SJSA1 (cell line): ENCODE measurements at regions not wholly inside any gene's neighbourhood (a gene's known extent, or its start where the extent isn't known, plus 50 kb on each side); places are given as distances from the start of the nearest gene placed in this dataset.

ENCODE experiments used
- DNase-seq, 2 experiments: peaks; one replicate each; pipeline ENCODE4 v3.0.0-alpha.2; 2015 to 2020; ENCODE audit warnings: low spot score in 2 of 2, low read depth in 1 of 2
- H3K27ac ChIP-seq: fragments of 250-450 bp; sonication (Bioruptor Pico); 2 replicates; pipeline ENCODE4 v1.5.1; 2020; ENCODE audit warnings: mild to moderate bottlenecking, moderate library complexity
- H3K27me3 ChIP-seq: fragments of 250-450 bp; sonication (Bioruptor Pico); replicated peaks from 2 replicates; pipeline ENCODE4 v1.5.1; 2020; ENCODE audit warnings: mild to moderate bottlenecking, moderate library complexity
- H3K36me3 ChIP-seq: fragments of 250-450 bp; sonication (Bioruptor Pico); 2 replicates; pipeline ENCODE4 v1.5.1; 2020; ENCODE audit warnings: mild to moderate bottlenecking
- H3K4me1 ChIP-seq: fragments of 250-450 bp; sonication (Bioruptor Pico); replicated peaks from 2 replicates; pipeline ENCODE4 v1.6.1; 2021; ENCODE audit warnings: mild to moderate bottlenecking
- H3K4me3 ChIP-seq: fragments of 250-450 bp; sonication (Bioruptor Pico); 2 replicates; pipeline ENCODE4 v1.5.1; 2020; ENCODE audit warnings: mild to moderate bottlenecking
- H3K9me3 ChIP-seq: fragments of 250-450 bp; sonication (Bioruptor Pico); replicated peaks from 2 replicates; pipeline ENCODE4 v1.5.1; 2020; ENCODE audit warnings: mild to moderate bottlenecking

DNA sequence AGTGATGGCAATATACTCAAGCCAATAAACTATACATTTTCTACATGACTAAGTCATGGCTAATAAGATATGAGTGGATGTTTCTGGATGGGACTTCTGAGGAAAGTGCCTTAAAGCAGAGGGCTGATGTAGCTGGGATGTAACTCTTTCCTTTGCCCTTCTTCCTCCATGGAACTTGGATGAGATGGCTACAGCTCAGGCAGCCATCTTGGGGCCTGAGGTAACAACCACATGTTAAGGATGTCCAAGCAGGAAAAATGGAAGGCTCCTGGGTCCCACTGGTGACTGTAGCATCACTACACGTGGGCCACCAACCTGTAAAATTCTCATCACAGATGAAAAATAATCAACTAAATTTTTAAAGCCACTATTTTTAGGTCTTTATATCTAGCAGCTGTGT is 54.4 kb upstream of the GRIP1 start:
- Histone ChIP-seq H3K27me3 (0 out of 2 replicates have a peak, but pooled peaks cover 2% of the 10 kb centered on the region), H3K36me3 (no peaks in the 10 kb centered on the region), H3K4me3 (no peak overlapping the region), H3K27ac (no peak overlapping the region), H3K9me3 (no peaks in the 10 kb centered on the region), H3K4me1 (no peaks in the 10 kb centered on the region)
- DNase-seq, result no peak

DNA sequence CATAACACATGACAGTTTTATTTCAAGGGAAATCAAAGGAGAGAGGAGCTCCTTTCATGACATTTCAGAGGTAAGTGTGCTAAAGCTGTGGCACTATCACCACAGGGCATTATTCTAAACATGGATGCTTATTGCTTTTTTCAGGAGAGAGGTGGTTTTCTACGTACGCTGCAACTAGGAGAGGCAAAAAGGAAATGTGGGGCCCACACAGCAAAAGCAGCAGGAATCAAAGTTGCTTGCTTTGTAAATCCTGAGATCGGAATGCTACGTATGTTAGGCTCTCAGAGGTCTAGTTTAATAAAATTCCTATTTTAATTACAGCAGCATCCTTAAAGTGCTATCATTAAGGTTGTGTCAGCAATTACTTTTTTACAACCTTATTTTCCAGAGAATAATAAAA is 55.0 kb upstream of the GRIP1 start:
- Histone ChIP-seq H3K4me3 (no peak overlapping the region), H3K27ac (no peak overlapping the region), H3K27me3 (0 out of 2 replicates have a peak, but pooled peaks cover 2% of the 10 kb centered on the region), H3K36me3 (no peaks in the 10 kb centered on the region), H3K4me1 (no peaks in the 10 kb centered on the region), H3K9me3 (no peaks in the 10 kb centered on the region)
- no peak for DNase-seq

DNA sequence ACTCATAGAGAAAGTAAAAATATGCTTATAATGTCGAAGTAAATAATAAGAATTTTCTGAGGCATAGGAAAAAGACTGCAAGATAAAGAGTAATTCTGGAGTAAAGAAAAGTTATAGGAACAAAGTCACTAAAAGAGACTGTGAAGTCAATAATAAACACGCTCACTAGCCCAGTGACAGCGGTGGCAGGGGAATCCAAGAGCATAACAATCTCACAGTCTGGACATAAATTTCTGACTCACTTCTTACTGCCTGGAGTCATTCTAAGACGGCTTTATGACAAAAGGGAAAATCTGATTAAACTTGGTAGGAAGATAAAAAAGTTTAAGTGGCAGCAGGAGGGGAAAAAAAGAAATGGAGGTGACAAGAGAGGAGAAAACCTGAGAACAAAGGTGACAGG is 56.4 kb upstream of the GRIP1 start:
- Histone ChIP-seq H3K9me3 (no peaks in the 10 kb centered on the region), H3K36me3 (no peaks in the 10 kb centered on the region), H3K4me1 (no peaks in the 10 kb centered on the region), H3K4me3 (no peak overlapping the region), H3K27ac (no peak overlapping the region), H3K27me3 (no peaks in the 10 kb centered on the region)
- no peak for DNase-seq

DNA sequence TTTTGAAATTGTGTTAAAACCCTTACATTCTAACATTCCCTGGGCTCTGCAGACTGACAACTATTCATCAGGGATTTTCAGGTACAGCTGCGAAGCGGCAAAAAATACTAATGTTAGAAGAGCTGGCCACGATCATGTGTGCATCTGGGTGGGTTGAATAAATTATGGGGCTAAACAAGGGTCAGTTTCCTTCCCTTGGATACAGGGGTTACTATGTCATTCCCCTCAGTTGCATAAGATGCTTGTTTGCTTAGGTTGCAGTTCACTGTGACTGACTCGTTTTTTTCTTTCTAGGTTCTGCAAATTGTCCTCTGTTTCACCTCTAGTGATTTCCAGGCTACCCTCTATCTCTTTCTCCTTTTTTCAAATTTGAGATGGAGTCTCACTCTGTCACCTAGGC is 58.1 kb upstream of the GRIP1 start:
- Histone ChIP-seq H3K4me1 (no peaks in the 10 kb centered on the region), H3K27me3 (no peaks in the 10 kb centered on the region), H3K4me3 (no peak overlapping the region), H3K36me3 (no peaks in the 10 kb centered on the region), H3K9me3 (no peaks in the 10 kb centered on the region), H3K27ac (no peak overlapping the region)
- no peak for DNase-seq

DNA sequence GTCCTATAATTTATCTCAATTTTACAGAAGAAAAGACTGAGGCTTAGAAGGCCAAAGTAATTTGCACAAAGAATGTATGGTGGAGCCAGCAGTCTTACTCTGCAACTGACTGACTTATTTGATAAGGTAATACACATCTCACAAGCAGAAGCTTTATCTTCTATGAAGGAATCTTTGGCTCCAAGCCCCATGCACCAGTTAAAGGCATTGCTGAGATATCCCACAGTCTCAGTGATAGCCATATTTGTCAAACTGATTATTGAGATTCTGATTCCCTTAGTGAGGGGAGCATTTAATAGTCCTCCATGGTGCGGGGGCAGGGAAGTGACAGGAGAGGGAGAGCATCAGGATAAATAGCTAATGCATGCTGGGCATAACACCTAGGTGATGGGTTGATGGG is 60.4 kb upstream of the GRIP1 start:
- no peaks in the 10 kb centered on the region for H3K36me3 ChIP-seq
- no peak overlapping the region for H3K4me3 ChIP-seq
- no peak for DNase-seq
- H3K4me1 ChIP-seq, result no peaks in the 10 kb centered on the region
- H3K27me3 ChIP-seq, result no peaks in the 10 kb centered on the region
- no peaks in the 10 kb centered on the region for H3K9me3 ChIP-seq
- H3K27ac ChIP-seq, result no peak overlapping the region

DNA sequence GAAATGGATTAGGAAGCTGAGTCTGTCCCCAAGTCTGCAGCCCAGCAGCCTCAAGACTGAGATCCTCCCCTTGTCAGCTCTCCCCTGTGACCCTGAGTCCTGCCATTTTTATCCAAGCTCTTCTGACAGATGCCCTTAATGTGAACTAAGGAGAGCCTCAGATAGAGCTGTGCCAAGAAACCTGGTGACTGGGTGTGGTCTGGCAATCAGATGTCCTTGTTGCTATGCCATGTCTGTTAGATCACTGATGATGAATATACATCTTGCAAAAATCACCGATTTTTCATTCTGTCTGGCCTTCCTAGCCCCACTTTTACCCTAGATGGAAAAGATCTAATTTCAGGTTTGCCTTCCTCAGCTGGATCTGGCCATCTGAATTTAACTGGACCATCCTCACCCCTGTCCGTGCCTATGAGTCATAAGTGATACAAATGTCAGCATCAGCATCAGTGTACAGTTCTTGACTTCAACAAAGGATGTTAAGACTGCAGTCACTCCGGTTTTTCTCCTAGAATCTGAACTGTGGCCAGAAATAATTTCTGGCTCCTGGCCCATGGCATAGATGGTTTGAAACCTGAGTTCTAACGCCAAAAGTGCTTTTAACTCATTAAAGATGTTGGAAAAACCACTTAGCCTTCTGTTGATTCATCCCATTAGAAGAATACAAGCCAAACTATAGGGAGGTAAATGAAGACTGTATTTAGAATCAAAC is 61.2 kb upstream of the GRIP1 start:
- no peaks in the 10 kb centered on the region for H3K36me3 ChIP-seq
- H3K9me3 ChIP-seq, result no peaks in the 10 kb centered on the region
- H3K4me1 ChIP-seq, result no peaks in the 10 kb centered on the region
- H3K4me3 ChIP-seq, result no peak overlapping the region
- no peak overlapping the region for H3K27ac ChIP-seq
- no peaks in the 10 kb centered on the region for H3K27me3 ChIP-seq
- no peak for DNase-seq

DNA sequence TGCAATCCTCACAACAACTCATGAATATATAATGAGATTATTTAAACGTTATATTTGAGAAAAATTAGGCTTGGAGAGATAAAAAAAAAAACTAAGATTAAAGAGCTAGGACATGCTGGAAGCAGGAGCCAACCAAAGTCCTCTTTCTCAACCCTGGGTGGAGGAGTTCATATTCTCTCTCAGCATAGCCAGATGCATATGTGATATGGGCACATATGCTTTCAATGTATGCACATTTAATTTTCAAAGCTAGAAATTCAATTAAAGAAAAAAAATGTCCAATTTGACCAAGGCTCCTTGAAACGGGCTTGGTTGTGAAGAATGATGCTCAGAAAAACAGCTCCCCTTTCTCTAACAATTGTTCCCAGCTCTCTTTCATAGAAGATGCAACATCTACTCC is 61.9 kb upstream of the GRIP1 start:
- Histone ChIP-seq H3K4me1 (no peaks in the 10 kb centered on the region), H3K4me3 (no peak overlapping the region), H3K27ac (no peak overlapping the region), H3K36me3 (no peaks in the 10 kb centered on the region), H3K27me3 (no peaks in the 10 kb centered on the region), H3K9me3 (no peaks in the 10 kb centered on the region)
- DNase-seq, result no peak

DNA sequence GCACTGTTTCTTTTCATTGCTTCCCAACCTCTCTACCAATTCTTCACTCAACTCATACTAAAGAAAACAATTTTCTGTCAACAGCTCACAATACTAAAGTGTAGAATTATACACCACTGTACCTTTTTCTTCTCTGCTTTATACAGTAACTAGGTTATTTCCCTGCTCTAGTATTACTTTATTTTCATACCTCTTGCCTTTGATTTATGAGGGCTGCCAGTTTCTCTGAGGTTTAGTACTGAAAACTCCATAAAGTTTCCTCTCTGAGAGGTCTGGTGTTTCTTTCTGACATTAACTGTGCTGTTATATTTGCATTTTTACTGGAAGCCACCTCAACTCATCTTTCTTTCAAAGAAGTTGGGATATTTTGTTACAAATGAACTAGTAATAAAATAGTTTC is 63.0 kb upstream of the GRIP1 start:
- no peaks in the 10 kb centered on the region for H3K36me3 ChIP-seq
- H3K27ac ChIP-seq, result no peak overlapping the region
- no peak overlapping the region for H3K4me3 ChIP-seq
- H3K27me3 ChIP-seq, result no peaks in the 10 kb centered on the region
- no peak for DNase-seq
- no peaks in the 10 kb centered on the region for H3K4me1 ChIP-seq
- no peaks in the 10 kb centered on the region for H3K9me3 ChIP-seq

DNA sequence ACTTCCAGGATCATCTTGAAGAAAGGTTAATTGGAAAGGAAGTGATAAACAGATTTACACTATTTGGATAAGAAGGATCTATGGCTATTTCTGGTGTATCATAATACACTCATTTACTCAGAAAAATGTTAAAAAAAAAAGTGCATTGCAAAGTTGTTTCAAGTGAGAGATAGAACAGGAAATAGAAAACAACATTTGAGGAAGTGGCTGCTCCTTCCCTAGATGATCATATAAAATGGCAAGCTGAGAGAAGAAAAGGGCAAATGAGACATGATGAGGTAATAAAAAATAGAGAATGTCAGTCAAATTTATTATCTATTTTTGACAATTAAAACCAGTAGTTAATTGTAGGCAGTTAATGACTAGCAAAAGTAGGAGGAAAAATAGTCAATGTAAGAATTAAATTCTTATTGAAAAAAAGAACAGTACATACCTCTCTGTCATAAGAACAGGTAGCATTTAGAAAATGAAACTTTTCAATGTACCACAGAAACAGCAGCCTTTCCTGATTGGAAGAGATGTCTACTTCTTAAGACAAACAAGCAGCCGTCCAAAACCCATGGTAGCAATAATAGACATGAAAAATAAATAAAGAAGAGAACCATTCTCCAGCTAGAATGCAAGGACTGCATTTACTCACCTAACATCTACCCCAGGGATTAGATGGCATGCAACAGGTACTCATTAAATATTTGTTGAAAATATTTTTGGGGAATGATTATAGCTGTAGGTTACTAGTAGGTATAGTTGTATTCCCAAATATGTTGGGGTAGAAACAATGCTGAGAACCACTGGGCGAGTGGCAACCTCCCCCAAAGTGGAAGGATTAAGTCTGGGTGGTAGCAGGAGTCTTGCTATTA is 63.9 kb upstream of the GRIP1 start:
- Histone ChIP-seq H3K4me3 (no peak overlapping the region), H3K27me3 (no peaks in the 10 kb centered on the region), H3K27ac (no peak overlapping the region), H3K4me1 (no peaks in the 10 kb centered on the region), H3K9me3 (no peaks in the 10 kb centered on the region), H3K36me3 (no peaks in the 10 kb centered on the region)
- no peak for DNase-seq

DNA sequence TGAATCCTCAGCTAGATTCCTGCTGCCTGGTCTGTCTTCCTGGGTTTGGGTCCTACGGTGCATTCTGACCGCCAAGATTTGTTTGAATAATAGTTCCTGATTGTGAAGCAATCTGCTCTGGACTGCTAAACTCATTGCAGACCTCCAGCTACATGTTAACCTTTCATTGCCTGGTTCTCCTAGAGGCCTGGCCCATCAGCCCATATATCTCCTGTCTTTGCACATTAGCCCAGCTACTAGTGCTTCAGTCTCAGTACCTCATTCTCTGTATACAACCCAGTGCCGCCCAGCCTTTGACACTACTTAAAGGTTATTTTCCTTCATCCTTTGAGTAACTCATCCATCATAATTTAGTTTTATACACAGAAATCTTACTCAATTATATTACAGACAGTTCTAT is 65.6 kb upstream of the GRIP1 start:
- no peak overlapping the region for H3K27ac ChIP-seq
- no peak for DNase-seq
- H3K4me1 ChIP-seq, result no peaks in the 10 kb centered on the region
- no peaks in the 10 kb centered on the region for H3K27me3 ChIP-seq
- no peaks in the 10 kb centered on the region for H3K9me3 ChIP-seq
- no peak overlapping the region for H3K4me3 ChIP-seq
- no peaks in the 10 kb centered on the region for H3K36me3 ChIP-seq

DNA sequence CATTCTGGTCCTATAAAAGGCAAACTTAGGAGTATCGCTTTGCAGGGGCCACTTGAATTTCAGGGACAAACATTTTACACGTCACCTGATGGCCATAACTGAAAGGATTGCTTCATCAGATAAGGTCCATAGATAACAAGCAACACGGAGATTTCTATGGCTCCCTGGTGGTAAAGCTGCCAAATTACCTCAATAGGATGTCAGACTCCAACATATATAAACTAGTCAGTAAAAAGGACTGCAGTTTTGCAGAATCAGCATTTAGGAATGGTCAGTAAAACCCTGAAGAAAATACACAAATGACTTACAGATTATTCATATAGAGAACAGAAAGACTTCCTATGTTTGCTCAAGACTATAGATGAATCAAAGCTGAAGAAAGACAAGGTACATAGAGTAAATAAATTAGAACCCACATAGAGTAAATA is 66.1 kb upstream of the GRIP1 start:
- H3K27me3 ChIP-seq, result no peaks in the 10 kb centered on the region
- H3K4me3 ChIP-seq, result no peak overlapping the region
- DNase-seq, result no peak
- no peaks in the 10 kb centered on the region for H3K4me1 ChIP-seq
- no peaks in the 10 kb centered on the region for H3K9me3 ChIP-seq
- H3K27ac ChIP-seq, result no peak overlapping the region
- H3K36me3 ChIP-seq, result no peaks in the 10 kb centered on the region

DNA sequence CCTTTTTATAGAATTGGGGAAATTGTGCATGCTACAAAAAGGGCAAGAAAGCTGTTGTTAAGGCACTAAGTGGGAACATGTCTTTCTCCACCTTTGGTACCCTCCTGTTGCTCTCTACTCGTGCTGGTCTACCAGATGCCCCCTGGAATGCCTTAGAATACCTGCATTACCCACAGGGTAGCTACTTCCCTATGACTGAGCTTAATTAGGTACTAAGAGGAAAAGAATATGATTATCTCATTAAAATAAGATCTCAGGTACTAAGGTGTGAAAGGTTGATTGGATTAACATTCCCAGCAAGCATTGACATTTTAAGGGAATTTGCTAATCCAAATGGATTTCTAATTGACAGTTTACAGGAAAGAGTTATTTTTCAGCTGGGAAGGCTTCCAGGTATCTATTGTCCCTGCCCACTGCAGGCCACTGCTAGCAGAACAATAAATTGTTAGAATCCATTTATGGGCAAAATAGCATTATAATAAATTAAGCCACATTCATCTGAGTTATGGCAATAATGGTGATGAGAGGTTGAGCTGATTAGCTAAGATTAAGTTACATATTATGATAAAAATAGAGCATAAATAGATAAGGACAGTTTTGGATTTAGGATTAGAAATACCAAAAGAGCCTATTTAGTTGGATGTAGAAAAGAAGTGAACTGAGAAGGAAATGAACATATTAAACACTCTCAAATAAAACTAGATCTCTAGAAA is 67.8 kb upstream of the GRIP1 start:
- Histone ChIP-seq H3K4me1 (no peaks in the 10 kb centered on the region), H3K27ac (no peak overlapping the region), H3K9me3 (no peaks in the 10 kb centered on the region), H3K27me3 (peaks cover 3% of the 10 kb centered on the region; the same call in 1 of the 2 replicates), H3K4me3 (no peak overlapping the region), H3K36me3 (no peaks in the 10 kb centered on the region)
- DNase-seq, result no peak

DNA sequence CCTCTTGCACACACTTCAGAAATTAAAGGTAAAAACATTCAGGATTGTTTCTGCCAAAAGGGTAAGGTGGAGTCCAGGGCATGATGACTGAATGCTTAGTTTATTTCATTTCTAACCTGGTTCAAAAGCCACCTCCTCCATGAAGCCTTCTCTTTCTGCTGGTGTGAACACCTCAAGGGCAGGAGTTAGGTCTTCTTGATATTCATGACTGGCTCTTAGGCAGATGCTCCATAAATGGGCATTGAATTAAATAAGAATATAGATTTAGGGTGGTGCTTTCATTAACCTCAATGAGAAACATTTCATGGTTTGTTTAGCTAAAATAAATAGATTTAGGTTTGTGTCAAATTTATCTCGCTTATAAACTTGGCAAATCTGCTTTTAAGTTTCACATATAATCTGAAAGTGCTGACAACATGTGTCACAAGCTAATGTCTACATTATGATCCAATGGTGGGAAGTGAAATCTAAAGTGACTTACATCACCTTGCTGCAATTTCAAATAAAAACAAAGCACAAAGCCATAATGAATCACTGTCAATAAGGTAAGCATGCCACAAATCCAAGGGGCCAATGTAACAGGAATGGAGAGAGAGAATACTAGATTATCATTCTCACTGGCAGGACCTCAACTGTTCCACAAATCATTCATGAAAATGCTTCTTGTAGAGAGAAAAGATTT is 72.7 kb upstream of the GRIP1 start:
- no peaks in the 10 kb centered on the region for H3K36me3 ChIP-seq
- H3K9me3 ChIP-seq, result no peaks in the 10 kb centered on the region
- no peak overlapping the region for H3K4me3 ChIP-seq
- H3K27me3 ChIP-seq, result peaks cover 3% of the 10 kb centered on the region; the same call in 1 of the 2 replicates
- DNase-seq, result no peak
- no peak overlapping the region for H3K27ac ChIP-seq
- no peaks in the 10 kb centered on the region for H3K4me1 ChIP-seq
